ENCODE measurements at regions not wholly inside any gene's neighbourhood (a gene's known extent, or its start where the extent isn't known, plus 50 kb on each side); places are given as distances from the start of the nearest gene placed in this dataset.

DNA sequence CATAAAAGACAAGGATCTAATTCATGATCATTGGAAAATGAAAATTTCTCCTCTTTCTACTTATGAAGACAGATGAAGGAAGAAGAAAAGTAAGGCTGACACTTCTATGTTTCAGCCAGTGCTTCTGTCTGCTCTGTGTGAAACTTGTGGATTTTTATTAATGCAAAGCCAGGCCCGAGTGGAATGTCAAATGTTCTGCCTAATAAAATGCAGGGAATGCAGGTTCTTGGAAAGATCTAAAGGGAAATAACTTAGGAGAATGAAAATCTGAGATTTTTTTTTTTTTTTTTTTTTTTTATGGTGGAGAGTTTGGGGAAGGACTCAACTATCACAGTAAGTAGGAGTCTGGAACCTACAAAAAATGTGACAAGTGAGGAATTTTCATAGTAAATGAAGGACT is 1732.3 kb upstream of the SLC10A2 start:
- WGBS, 2 experiments (ENCODE audit: extremely low coverage in 2 of 2, insufficient read length in 1 of 2) = no CpG with 5 or more reads among the region's 1 CpG
- intact Hi-C loops (cut with micrococcal nuclease) = no loop called here

More for the DNA sequence above, 1732.3 kb upstream of the SLC10A2 start:
- H3K4me1 ChIP-seq (ENCODE audit: control insufficient read depth, insufficient read depth, low read length) = no peaks in the 10 kb centered on the region
- no peak overlapping the region for H4K91ac ChIP-seq (ENCODE audit: insufficient read depth, low read depth, low read length)
- no peaks in the 10 kb centered on the region for H3K9me3 ChIP-seq (ENCODE audit: control insufficient read depth, insufficient read depth, low read length)
- no TSS peak for BruUV-seq (replicated peaks)
- H4K5ac ChIP-seq (ENCODE audit: low read depth, low read length) = no peak overlapping the region
- CTCF ChIA-PET = no interaction called here
- no peak overlapping the region for H3K27ac ChIP-seq (ENCODE audit: insufficient read depth, low read length)
- no peaks in the 10 kb centered on the region for H4K20me1 ChIP-seq (ENCODE audit: insufficient read depth, low read length)
- H2BK20ac ChIP-seq (ENCODE audit: low read depth, low read length) = no peak overlapping the region
- no peak overlapping the region for H3K56ac ChIP-seq (ENCODE audit: extremely low read depth, insufficient read depth, low read length)
- no peak overlapping the region for H3K18ac ChIP-seq (ENCODE audit: low read depth, low read length)
- H2AK9ac ChIP-seq (replicated peaks; ENCODE audit: low read depth, low read length, poor library complexity) = no peak overlapping the region
- H2BK15ac ChIP-seq (ENCODE audit: low read depth, low read length) = no peak overlapping the region
- no peak overlapping the region for H3K4ac ChIP-seq (ENCODE audit: low read depth, low read length)
- POLR2A ChIA-PET (ENCODE audit: unreplicated experiment) = no interaction called here
- no peak overlapping the region for H3K4me3 ChIP-seq (ENCODE audit: insufficient read depth, low read depth, low read length)
- H3K9ac ChIP-seq (ENCODE audit: low read depth, low read length) = no peak overlapping the region
- no peak overlapping the region for H2BK5ac ChIP-seq (ENCODE audit: low read depth, low read length, poor library complexity, severe bottlenecking)
- ATAC-seq (ENCODE audit: low read depth) = no peak
- H2AK5ac ChIP-seq (ENCODE audit: low read depth, low read length) = no peak overlapping the region
- H3K36me3 ChIP-seq (ENCODE audit: control insufficient read depth, insufficient read depth, low read length) = no peaks in the 10 kb centered on the region
- dilution Hi-C loops (cut with HindIII; ENCODE audit: low sequenced_read_pairs, unreplicated experiment) = no loop called here
- in situ Hi-C loops (cut with MboI; ENCODE audit: low sequenced_read_pairs) = no loop called here
- H3K23ac ChIP-seq (ENCODE audit: low read depth, low read length) = no peak overlapping the region
- no peak overlapping the region for H3K14ac ChIP-seq (replicated peaks; ENCODE audit: low read depth, low read length)
- no peaks in the 10 kb centered on the region for H3K79me1 ChIP-seq (ENCODE audit: low read depth in 1 of 2, low read length in 2 of 2)
- DNase-seq = no peak
- H2BK120ac ChIP-seq (ENCODE audit: low read depth, low read length) = no peak overlapping the region
- H4K8ac ChIP-seq (ENCODE audit: low read depth in 2 of 2, low read length in 2 of 2) = no peak overlapping the region
- no peaks in the 10 kb centered on the region for H3K9me1 ChIP-seq (ENCODE audit: insufficient read depth, low read length)
- no peaks in the 10 kb centered on the region for H3K27me3 ChIP-seq (ENCODE audit: control insufficient read depth, insufficient read depth, low read length)
- no peak overlapping the region for H2AFZ ChIP-seq (replicated peaks; ENCODE audit: low read length, poor library complexity)
- no peak for TF ChIP-seq RFX5 (IDR thresholded peaks at IDR 0.05; ENCODE audit: low read depth, low read length)
- no peak for TF ChIP-seq RAD21 (IDR thresholded peaks at IDR 0.05; ENCODE audit: low read length)
- no peak for TF ChIP-seq MXI1 (IDR thresholded peaks at IDR 0.05; ENCODE audit: borderline replicate concordance, low read depth, low read length)
- TF ChIP-seq MAZ (IDR thresholded peaks at IDR 0.05; ENCODE audit: borderline replicate concordance, low read depth, low read length) = no peak
- no peak overlapping the region for H3K4me2 ChIP-seq (ENCODE audit: low read depth, low read length)

All from IMR-90 (cell line).